ENCODE measurements at regions not wholly inside any gene's neighbourhood (a gene's known extent, or its start where the extent isn't known, plus 50 kb on each side); places are given as distances from the start of the nearest gene placed in this dataset.

DNA sequence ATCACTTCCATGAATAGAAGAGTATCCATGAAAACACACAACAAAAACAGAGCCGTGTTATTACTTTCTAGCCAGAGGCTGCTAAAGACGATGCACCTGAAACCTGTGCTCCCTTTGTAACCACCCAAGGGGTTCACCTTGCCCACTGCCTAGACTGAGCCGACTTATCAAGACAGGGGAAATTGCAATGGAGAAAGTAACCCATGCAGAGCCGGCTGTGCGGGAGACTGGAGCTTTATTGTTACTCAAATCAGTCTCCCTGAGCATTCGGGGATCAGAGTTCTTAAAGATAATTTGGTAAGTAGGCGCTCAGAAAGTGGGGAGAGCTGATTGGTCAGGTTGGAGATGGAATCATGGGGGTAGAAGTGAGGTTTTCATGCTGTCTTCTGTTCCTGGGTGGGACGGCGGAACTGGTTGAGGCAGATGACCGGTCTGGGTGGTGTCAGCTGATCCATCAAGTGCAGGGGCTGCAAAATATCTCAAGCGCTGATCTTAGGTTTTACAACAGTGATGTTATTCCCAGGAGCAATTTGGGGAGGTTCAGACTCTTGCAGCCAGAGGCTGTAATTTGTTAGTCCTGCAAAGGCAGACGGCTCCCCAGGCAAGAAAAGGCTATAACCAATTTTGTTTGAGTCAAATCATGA lies 366.6 kb downstream of the PREX1 start:
- no peaks in the 10 kb centered on the region for H3K4me1 ChIP-seq (replicated peaks; ENCODE audit: insufficient read depth)
- H3K4me3 ChIP-seq, result no peak overlapping the region
- no peaks in the 10 kb centered on the region for H3F3A ChIP-seq (ENCODE audit: insufficient read depth, low read depth)
- H3K9me3 ChIP-seq (ENCODE audit: insufficient read depth, low read depth), result no peaks in the 10 kb centered on the region
- no peak for DNase-seq
- no peaks in the 10 kb centered on the region for H3K9me2 ChIP-seq (ENCODE audit: insufficient read depth)
- H3K27ac ChIP-seq, result no peak overlapping the region
- intact Hi-C loops (cut with micrococcal nuclease; ENCODE audit: unreplicated experiment), result no loop called here
- peaks cover 6% of the 10 kb centered on the region; the same call in 1 of the 2 replicates for H3K27me3 ChIP-seq (ENCODE audit: insufficient read depth, low read depth)
- H2AFZ ChIP-seq, result no peak overlapping the region
- no peaks in the 10 kb centered on the region for H3K79me2 ChIP-seq (ENCODE audit: low read depth)
- TF ChIP-seq, protein P1, sequence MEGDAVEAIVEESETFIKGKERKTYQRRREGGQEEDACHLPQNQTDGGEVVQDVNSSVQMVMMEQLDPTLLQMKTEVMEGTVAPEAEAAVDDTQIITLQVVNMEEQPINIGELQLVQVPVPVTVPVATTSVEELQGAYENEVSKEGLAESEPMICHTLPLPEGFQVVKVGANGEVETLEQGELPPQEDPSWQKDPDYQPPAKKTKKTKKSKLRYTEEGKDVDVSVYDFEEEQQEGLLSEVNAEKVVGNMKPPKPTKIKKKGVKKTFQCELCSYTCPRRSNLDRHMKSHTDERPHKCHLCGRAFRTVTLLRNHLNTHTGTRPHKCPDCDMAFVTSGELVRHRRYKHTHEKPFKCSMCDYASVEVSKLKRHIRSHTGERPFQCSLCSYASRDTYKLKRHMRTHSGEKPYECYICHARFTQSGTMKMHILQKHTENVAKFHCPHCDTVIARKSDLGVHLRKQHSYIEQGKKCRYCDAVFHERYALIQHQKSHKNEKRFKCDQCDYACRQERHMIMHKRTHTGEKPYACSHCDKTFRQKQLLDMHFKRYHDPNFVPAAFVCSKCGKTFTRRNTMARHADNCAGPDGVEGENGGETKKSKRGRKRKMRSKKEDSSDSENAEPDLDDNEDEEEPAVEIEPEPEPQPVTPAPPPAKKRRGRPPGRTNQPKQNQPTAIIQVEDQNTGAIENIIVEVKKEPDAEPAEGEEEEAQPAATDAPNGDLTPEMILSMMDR (conservative IDR thresholded peaks at IDR 0.05), result no peak
- no peak for TF ChIP-seq EZH2 (IDR thresholded peaks at IDR 0.05; ENCODE audit: low read depth)
- ChIA-PET POLR2A (ENCODE audit: unreplicated experiment) (no interaction called here), CTCF (no interaction called here)
- no peaks in the 10 kb centered on the region for H3K36me3 ChIP-seq (ENCODE audit: low read depth)
- no peaks in the 10 kb centered on the region for H4K20me1 ChIP-seq (ENCODE audit: insufficient read depth)
- H3K4me2 ChIP-seq, result no peak overlapping the region
- BruUV-seq (replicated peaks), result no TSS peak

DNA sequence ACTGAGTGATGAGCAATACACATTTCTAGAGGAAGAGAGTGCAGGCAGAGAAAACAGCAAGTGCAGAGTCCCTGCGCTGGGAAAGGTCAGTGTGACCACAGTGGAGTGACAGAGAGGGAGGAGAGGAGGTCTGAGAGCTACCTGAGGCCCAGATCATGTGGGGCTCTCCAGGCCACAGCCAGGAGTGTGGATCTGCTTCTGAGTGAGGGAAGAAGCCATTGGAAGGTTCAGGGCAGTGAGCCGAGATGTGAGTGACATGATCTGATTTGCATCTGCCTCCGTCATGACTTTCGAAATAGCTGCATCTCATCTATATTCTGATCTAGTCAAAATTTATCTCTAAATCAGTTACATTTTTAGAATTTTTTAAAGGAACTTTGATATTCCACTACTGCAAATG lies 367.1 kb downstream of the PREX1 start:
- Histone ChIP-seq H3K27ac (no peak overlapping the region), H3K4me3 (no peak overlapping the region), H4K20me1 (ENCODE audit: insufficient read depth) (no peaks in the 10 kb centered on the region), H3K9me3 (ENCODE audit: insufficient read depth, low read depth) (no peaks in the 10 kb centered on the region), H3K79me2 (ENCODE audit: low read depth) (no peaks in the 10 kb centered on the region), H3K9me2 (ENCODE audit: insufficient read depth) (no peaks in the 10 kb centered on the region), H2AFZ (no peak overlapping the region), H3K27me3 (ENCODE audit: insufficient read depth, low read depth) (peaks cover 11% of the 10 kb centered on the region; the same call in 1 of the 2 replicates), H3K4me1 (replicated peaks; ENCODE audit: insufficient read depth) (no peaks in the 10 kb centered on the region), H3F3A (ENCODE audit: insufficient read depth, low read depth) (no peaks in the 10 kb centered on the region), H3K36me3 (ENCODE audit: low read depth) (no peaks in the 10 kb centered on the region), H3K4me2 (no peak overlapping the region)
- POLR2A ChIA-PET (ENCODE audit: unreplicated experiment), result no interaction called here
- no peak for DNase-seq
- no TSS peak for BruUV-seq (replicated peaks)
- TF ChIP-seq, protein P1 (conservative IDR thresholded peaks at IDR 0.05), result no peak
- TF ChIP-seq EZH2 (IDR thresholded peaks at IDR 0.05; ENCODE audit: low read depth), result no peak
- intact Hi-C loops (cut with micrococcal nuclease; ENCODE audit: unreplicated experiment), result no loop called here
- CTCF ChIA-PET, result no interaction called here

DNA sequence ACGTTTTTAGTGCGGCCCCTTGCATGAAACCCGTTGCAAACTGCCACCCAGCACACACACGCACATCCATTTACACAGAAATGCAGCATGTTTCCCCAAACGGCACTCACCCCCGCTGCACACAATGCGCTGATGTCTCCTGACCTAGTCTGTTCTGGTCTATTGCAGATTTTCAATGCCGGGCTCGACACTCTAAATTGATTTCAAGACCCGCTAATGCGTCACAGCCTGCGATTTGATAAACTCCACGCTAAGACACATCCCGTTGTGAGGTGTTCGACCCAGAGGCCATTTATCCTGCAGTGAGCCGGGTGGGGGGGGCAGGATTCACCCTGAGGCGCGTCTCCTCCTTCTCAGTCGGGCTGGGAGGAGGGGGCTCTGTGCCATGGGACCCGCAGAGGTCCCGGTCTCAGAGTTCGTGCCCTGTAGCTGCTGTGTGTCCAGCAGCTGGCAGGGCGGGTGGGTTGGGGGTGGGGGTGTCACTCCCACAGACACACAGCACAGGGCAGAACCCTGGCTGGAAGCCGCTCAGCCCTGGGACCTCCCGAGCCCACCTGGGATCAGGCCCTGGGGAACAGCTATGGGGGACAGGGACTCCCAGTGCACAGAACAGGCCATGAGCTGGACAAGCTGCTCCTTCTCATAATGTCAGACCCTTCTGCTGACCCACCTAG lies 367.9 kb downstream of the PREX1 start:
- Histone ChIP-seq H2AFZ (no peak overlapping the region), H3K9me3 (ENCODE audit: insufficient read depth, low read depth) (no peaks in the 10 kb centered on the region), H3K36me3 (ENCODE audit: low read depth) (no peaks in the 10 kb centered on the region), H3K79me2 (ENCODE audit: low read depth) (no peaks in the 10 kb centered on the region), H3K27ac (no peak overlapping the region), H3K27me3 (ENCODE audit: insufficient read depth, low read depth) (peaks cover 19% of the 10 kb centered on the region; the same call in 1 of the 2 replicates), H4K20me1 (ENCODE audit: insufficient read depth) (no peaks in the 10 kb centered on the region), H3K4me3 (no peak overlapping the region), H3F3A (ENCODE audit: insufficient read depth, low read depth) (no peaks in the 10 kb centered on the region), H3K9me2 (ENCODE audit: insufficient read depth) (no peaks in the 10 kb centered on the region), H3K4me2 (no peak overlapping the region), H3K4me1 (replicated peaks; ENCODE audit: insufficient read depth) (no peaks in the 10 kb centered on the region)
- BruUV-seq (replicated peaks), result no TSS peak
- intact Hi-C loops (cut with micrococcal nuclease; ENCODE audit: unreplicated experiment), result no loop called here
- TF ChIP-seq, protein P1 (conservative IDR thresholded peaks at IDR 0.05), result no peak
- no peak for DNase-seq
- ChIA-PET POLR2A (ENCODE audit: unreplicated experiment) (no interaction called here), CTCF (no interaction called here)
